ENCODE measurements at regions not wholly inside any gene's neighbourhood (a gene's known extent, or its start where the extent isn't known, plus 50 kb on each side); places are given as distances from the start of the nearest gene placed in this dataset.

DNA sequence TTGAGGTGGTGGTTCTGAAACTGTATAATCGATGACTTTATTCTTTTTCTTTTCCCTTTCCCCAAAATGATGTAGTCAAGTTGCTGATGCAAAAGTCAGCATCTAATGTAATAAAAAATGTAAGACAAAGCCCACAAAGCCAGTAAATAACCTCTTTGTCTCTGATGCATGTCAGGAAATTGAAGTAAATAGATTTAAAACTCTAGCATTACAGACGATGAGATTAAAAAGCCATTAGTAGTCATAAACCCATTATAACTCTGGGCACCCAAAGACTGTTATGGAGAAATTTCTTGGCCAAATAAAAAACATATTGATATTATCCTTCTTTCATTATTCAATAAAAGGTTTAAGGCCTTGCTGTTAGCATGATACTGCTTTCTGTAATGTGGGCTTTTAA, 548.7 kb downstream of the TUSC1 start:
- intact Hi-C loops (cut with micrococcal nuclease) (no loop called here), in situ Hi-C loops (cut with MboI; ENCODE audit: low sequenced_read_pairs) (no loop called here), dilution Hi-C loops (cut with HindIII; ENCODE audit: low sequenced_read_pairs, unreplicated experiment) (no loop called here)
- no peaks in the 10 kb centered on the region for H3K36me3 ChIP-seq (ENCODE audit: control insufficient read depth, insufficient read depth, low read length)
- no peaks in the 10 kb centered on the region for H3K4me1 ChIP-seq (ENCODE audit: control insufficient read depth, insufficient read depth, low read length)
- CTCF ChIA-PET = no interaction called here
- no peak overlapping the region for H2AFZ ChIP-seq (replicated peaks; ENCODE audit: low read length, poor library complexity)
- no peak overlapping the region for H2BK15ac ChIP-seq (ENCODE audit: low read depth, low read length)
- H2BK5ac ChIP-seq (ENCODE audit: low read depth, low read length, poor library complexity, severe bottlenecking) = no peak overlapping the region
- no peak overlapping the region for H4K8ac ChIP-seq (ENCODE audit: low read depth in 2 of 2, low read length in 2 of 2)
- no peak overlapping the region for H3K4me3 ChIP-seq (ENCODE audit: insufficient read depth, low read depth, low read length)
- no peaks in the 10 kb centered on the region for H3K79me1 ChIP-seq (ENCODE audit: low read depth in 1 of 2, low read length in 2 of 2)
- no CpG with 5 or more reads among the region's 2 CpGs for WGBS, 2 experiments (ENCODE audit: extremely low coverage in 2 of 2, insufficient read length in 1 of 2)
- H2AK5ac ChIP-seq (ENCODE audit: low read depth, low read length) = no peak overlapping the region
- ATAC-seq (ENCODE audit: low read depth) (no peak), DNase-seq (no peak)
- TF ChIP-seq, protein P1, sequence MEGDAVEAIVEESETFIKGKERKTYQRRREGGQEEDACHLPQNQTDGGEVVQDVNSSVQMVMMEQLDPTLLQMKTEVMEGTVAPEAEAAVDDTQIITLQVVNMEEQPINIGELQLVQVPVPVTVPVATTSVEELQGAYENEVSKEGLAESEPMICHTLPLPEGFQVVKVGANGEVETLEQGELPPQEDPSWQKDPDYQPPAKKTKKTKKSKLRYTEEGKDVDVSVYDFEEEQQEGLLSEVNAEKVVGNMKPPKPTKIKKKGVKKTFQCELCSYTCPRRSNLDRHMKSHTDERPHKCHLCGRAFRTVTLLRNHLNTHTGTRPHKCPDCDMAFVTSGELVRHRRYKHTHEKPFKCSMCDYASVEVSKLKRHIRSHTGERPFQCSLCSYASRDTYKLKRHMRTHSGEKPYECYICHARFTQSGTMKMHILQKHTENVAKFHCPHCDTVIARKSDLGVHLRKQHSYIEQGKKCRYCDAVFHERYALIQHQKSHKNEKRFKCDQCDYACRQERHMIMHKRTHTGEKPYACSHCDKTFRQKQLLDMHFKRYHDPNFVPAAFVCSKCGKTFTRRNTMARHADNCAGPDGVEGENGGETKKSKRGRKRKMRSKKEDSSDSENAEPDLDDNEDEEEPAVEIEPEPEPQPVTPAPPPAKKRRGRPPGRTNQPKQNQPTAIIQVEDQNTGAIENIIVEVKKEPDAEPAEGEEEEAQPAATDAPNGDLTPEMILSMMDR (conservative IDR thresholded peaks at IDR 0.05; ENCODE audit: low read depth, low read length) = no peak
- TF ChIP-seq SMC3 (IDR thresholded peaks at IDR 0.05; ENCODE audit: low read depth, low read length) (no peak), MAFK (IDR thresholded peaks at IDR 0.05; ENCODE audit: low read depth, low read length) (no peak), FOS (IDR thresholded peaks at IDR 0.05; ENCODE audit: low read depth, low read length) (no peak), RAD21 (IDR thresholded peaks at IDR 0.05; ENCODE audit: low read length) (no peak), MXI1 (IDR thresholded peaks at IDR 0.05; ENCODE audit: borderline replicate concordance, low read depth, low read length) (no peak), RFX5 (IDR thresholded peaks at IDR 0.05; ENCODE audit: low read depth, low read length) (no peak), CHD1 (IDR thresholded peaks at IDR 0.05; ENCODE audit: low read depth, low read length) (no peak), POLR2A (IDR thresholded peaks at IDR 0.05; ENCODE audit: low read depth, low read length) (no peak), BHLHE40 (IDR thresholded peaks at IDR 0.05; ENCODE audit: low read depth, low read length) (no peak), RCOR1 (IDR thresholded peaks at IDR 0.05; ENCODE audit: insufficient replicate concordance, low read length) (no peak), NFE2L2 (IDR thresholded peaks at IDR 0.05; ENCODE audit: low read depth, low read length) (no peak)
- TF ChIP-seq, protein P2, sequence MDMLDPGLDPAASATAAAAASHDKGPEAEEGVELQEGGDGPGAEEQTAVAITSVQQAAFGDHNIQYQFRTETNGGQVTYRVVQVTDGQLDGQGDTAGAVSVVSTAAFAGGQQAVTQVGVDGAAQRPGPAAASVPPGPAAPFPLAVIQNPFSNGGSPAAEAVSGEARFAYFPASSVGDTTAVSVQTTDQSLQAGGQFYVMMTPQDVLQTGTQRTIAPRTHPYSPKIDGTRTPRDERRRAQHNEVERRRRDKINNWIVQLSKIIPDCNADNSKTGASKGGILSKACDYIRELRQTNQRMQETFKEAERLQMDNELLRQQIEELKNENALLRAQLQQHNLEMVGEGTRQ (IDR thresholded peaks at IDR 0.05; ENCODE audit: low read depth, low read length) = no peak
- TF ChIP-seq, protein P3, sequence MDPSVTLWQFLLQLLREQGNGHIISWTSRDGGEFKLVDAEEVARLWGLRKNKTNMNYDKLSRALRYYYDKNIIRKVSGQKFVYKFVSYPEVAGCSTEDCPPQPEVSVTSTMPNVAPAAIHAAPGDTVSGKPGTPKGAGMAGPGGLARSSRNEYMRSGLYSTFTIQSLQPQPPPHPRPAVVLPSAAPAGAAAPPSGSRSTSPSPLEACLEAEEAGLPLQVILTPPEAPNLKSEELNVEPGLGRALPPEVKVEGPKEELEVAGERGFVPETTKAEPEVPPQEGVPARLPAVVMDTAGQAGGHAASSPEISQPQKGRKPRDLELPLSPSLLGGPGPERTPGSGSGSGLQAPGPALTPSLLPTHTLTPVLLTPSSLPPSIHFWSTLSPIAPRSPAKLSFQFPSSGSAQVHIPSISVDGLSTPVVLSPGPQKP (IDR thresholded peaks at IDR 0.05; ENCODE audit: borderline replicate concordance, low read depth, low read length) = no peak
- H2BK20ac ChIP-seq (ENCODE audit: low read depth, low read length) = no peak overlapping the region
- no peak overlapping the region for H3K4me2 ChIP-seq (ENCODE audit: low read depth, low read length)
- no peak overlapping the region for H3K23ac ChIP-seq (ENCODE audit: low read depth, low read length)
- no peaks in the 10 kb centered on the region for H3K27me3 ChIP-seq (ENCODE audit: control insufficient read depth, insufficient read depth, low read length)
- POLR2A ChIA-PET (ENCODE audit: unreplicated experiment) = no interaction called here
- no TSS peak for BruUV-seq (replicated peaks)
- no peaks in the 10 kb centered on the region for H3K9me1 ChIP-seq (ENCODE audit: insufficient read depth, low read length)
- H3K14ac ChIP-seq (replicated peaks; ENCODE audit: low read depth, low read length) = no peak overlapping the region
- no peak overlapping the region for H4K5ac ChIP-seq (ENCODE audit: low read depth, low read length)
- H3K4ac ChIP-seq (ENCODE audit: low read depth, low read length) = no peak overlapping the region
- no peak overlapping the region for H3K9ac ChIP-seq (ENCODE audit: low read depth, low read length)
- H2AK9ac ChIP-seq (replicated peaks; ENCODE audit: low read depth, low read length, poor library complexity) = no peak overlapping the region
- no peak overlapping the region for H3K18ac ChIP-seq (ENCODE audit: low read depth, low read length)
- no peak overlapping the region for H3K56ac ChIP-seq (ENCODE audit: extremely low read depth, insufficient read depth, low read length)
- no peaks in the 10 kb centered on the region for H4K20me1 ChIP-seq (ENCODE audit: insufficient read depth, low read length)
- H3K9me3 ChIP-seq (ENCODE audit: control insufficient read depth, insufficient read depth, low read length) = peaks cover 4% of the 10 kb centered on the region
- H2BK120ac ChIP-seq (ENCODE audit: low read depth, low read length) = no peak overlapping the region
- H3K27ac ChIP-seq (ENCODE audit: insufficient read depth, low read length) = no peak overlapping the region
- H4K91ac ChIP-seq (ENCODE audit: insufficient read depth, low read depth, low read length) = no peak overlapping the region

All from IMR-90 (cell line).